Liver (tissue), 8 donors: ENCODE measurements at regions not wholly inside any gene's neighbourhood (a gene's known extent, or its start where the extent isn't known, plus 50 kb on each side); places are given as distances from the start of the nearest gene placed in this dataset.

Experiments used
- DNase-seq: peaks from one replicate; pipeline ENCODE4 v3.0.0-alpha.2; 2017; ENCODE audit warnings: low spot score
- H3K27ac ChIP-seq, 2 donors: one replicate each; pipeline ENCODE4 v1.7.0; 2013; ENCODE audit warnings: inconsistent platforms in 2 of 2, low read length in 2 of 2, control low read depth in 1 of 2, low read depth in 1 of 2, mild to moderate bottlenecking in 1 of 2
- H3K27me3 ChIP-seq, 4 donors: one replicate each; pipeline versions ENCODE4 v1.6.1 to v1.7.0; 2013; ENCODE audit warnings: low read length in 3 of 4, inconsistent platforms in 1 of 4, mild to moderate bottlenecking in 1 of 4, moderate library complexity in 1 of 4; ENCODE audit not compliant: control insufficient read depth in 4 of 4, insufficient read depth in 4 of 4
- H3K36me3 ChIP-seq, 4 donors: one replicate each; pipeline versions ENCODE4 v1.6.1 to v1.7.0; 2013; ENCODE audit warnings: low read length in 3 of 4, mild to moderate bottlenecking in 3 of 4, low read depth in 1 of 4, moderate library complexity in 1 of 4; ENCODE audit not compliant: control insufficient read depth in 4 of 4, insufficient read depth in 3 of 4
- H3K4me1 ChIP-seq, 4 donors: one replicate each; pipeline versions ENCODE4 v1.6.1 to v1.7.0; 2013; ENCODE audit warnings: low read length in 3 of 4, mild to moderate bottlenecking in 3 of 4, moderate library complexity in 1 of 4; ENCODE audit not compliant: control insufficient read depth in 4 of 4, insufficient read depth in 4 of 4
- H3K4me3 ChIP-seq, 3 donors: one replicate each; pipeline versions ENCODE4 v1.6.1 to v1.7.0; 2013; ENCODE audit warnings: low read length in 3 of 3, control low read depth in 1 of 3, low read depth in 1 of 3, mild to moderate bottlenecking in 1 of 3
- H3K9ac ChIP-seq, 2 donors: one replicate each; pipeline ENCODE4 v1.7.0; 2013; ENCODE audit warnings: low read length in 2 of 2, mild to moderate bottlenecking in 2 of 2, moderate library complexity in 2 of 2, control low read depth in 1 of 2, low read depth in 1 of 2
- H3K9me3 ChIP-seq, 4 donors: one replicate each; pipeline versions ENCODE4 v1.6.1 to v1.7.0; 2013; ENCODE audit warnings: low read length in 3 of 4; ENCODE audit not compliant: control insufficient read depth in 4 of 4
- ATF3 ChIP-seq: IDR thresholded peaks from 2 replicates; pipeline ENCODE4 v1.6.1; 2016; ENCODE audit warnings: antibody characterized with exemption
- EGR1 ChIP-seq, 2 donors: IDR thresholded peaks; 2 replicates each; pipeline ENCODE4 v1.6.1; 2016 to 2018; ENCODE audit warnings: antibody characterized with exemption in 2 of 2, low read depth in 2 of 2
- FOXA1 ChIP-seq: IDR thresholded peaks from 2 replicates; pipeline ENCODE4 v1.6.1; 2016; ENCODE audit warnings: antibody characterized with exemption
- FOXA2 ChIP-seq: IDR thresholded peaks from 2 replicates; pipeline ENCODE4 v1.6.1; 2016; ENCODE audit warnings: antibody characterized with exemption
- GABPA ChIP-seq, 2 donors: IDR thresholded peaks in 1 of 2; conservative IDR thresholded peaks in 1 of 2; 2 replicates each; pipeline ENCODE4 v1.6.1; 2016; ENCODE audit warnings: antibody characterized with exemption in 2 of 2, mild to moderate bottlenecking in 1 of 2, moderate library complexity in 1 of 2
- HNF4A ChIP-seq, 2 donors: conservative IDR thresholded peaks; 2 replicates each; pipeline ENCODE4 v1.6.1; 2016; ENCODE audit warnings: antibody characterized with exemption in 2 of 2, mild to moderate bottlenecking in 2 of 2
- HNF4G ChIP-seq: IDR thresholded peaks from 2 replicates; pipeline ENCODE4 v1.6.1; 2016; ENCODE audit warnings: antibody characterized with exemption
- JUND ChIP-seq, 2 donors: IDR thresholded peaks; 2 replicates each; pipeline ENCODE4 v1.6.1; 2016; ENCODE audit warnings: antibody characterized with exemption in 2 of 2
- MAX ChIP-seq: IDR thresholded peaks from 2 replicates; pipeline ENCODE4 v1.6.1; 2016; ENCODE audit warnings: antibody characterized with exemption
- NR2F2 ChIP-seq: IDR thresholded peaks from 2 replicates; pipeline ENCODE4 v1.6.1; 2016; ENCODE audit warnings: antibody characterized with exemption
- RAD21 ChIP-seq, 2 donors: IDR thresholded peaks; 2 replicates each; pipeline ENCODE4 v1.6.1; 2016; ENCODE audit warnings: antibody characterized with exemption in 2 of 2, mild to moderate bottlenecking in 2 of 2
- RXRA ChIP-seq, 2 donors: IDR thresholded peaks; 2 replicates each; pipeline ENCODE4 v1.6.1; 2017 to 2018; ENCODE audit warnings: antibody characterized with exemption in 2 of 2, mild to moderate bottlenecking in 1 of 2
- SP1 ChIP-seq: IDR thresholded peaks from 2 replicates; pipeline ENCODE4 v1.6.1; 2018; ENCODE audit warnings: antibody characterized with exemption, mild to moderate bottlenecking
- TAF1 ChIP-seq: conservative IDR thresholded peaks from 2 replicates; pipeline ENCODE4 v1.6.1; 2016; ENCODE audit warnings: antibody characterized with exemption, mild to moderate bottlenecking
- YY1 ChIP-seq: IDR thresholded peaks from 2 replicates; pipeline ENCODE4 v1.6.1; 2016; ENCODE audit warnings: antibody characterized with exemption, mild to moderate bottlenecking
- ZBTB33 ChIP-seq: IDR thresholded peaks from 2 replicates; pipeline ENCODE4 v1.6.1; 2016; ENCODE audit warnings: antibody characterized with exemption
- WGBS: extraction: QIAGEN DNeasy Blood & Tissue Kit; methylation state at CpG from one replicate; pipeline ENCODE4 v1.1.7; 2013; 5-methylcytosine and 5-hydroxymethylcytosine counted together
- TF ChIP-seq, protein P1 (sequence below): IDR thresholded peaks from 2 replicates; pipeline ENCODE4 v1.6.1; 2016; ENCODE audit warnings: antibody characterized with exemption, mild to moderate bottlenecking
- TF ChIP-seq, protein P2 (sequence below): fragments of 150-350 bp; IDR thresholded peaks from 2 replicates; pipeline ENCODE4 v1.5.1; 2017; ENCODE audit warnings: improper control_type of control experiment, low read depth, low read length; ENCODE audit not compliant: missing input control
- donor health status: healthy.
- donor health status: healthy.
- donor health status: healthy.
- donor health status: healthy.
- donor health status: healthy.

DNA sequence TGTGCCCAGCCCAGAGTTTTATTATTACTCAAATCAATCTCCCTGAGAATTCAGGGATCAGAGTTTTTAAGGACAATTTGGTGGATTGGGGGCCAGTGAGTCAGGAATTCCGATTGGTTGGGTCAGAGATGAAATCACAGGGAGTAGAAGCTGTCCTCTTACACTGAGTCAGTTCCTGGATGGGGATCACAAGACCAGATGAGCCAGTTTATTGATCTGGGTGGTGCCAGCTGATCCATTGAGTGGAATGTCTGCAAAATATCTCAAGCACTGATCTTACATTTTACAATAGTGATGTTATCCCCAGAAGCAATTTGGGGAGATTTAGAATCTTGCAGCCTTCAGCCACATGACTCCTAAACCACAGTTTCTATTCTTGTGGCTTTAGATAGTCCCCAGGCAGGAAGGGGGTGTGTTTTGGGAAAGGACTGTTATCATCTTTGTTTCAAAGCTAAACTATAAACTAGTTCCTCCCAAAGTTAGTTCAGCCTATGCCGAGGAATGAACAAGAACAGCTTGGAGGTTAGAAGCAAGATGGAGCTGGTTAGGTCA lies 89.1 kb upstream of the CNOT2 start:
- Histone ChIP-seq H3K27me3 (no peaks in the 10 kb centered on the region), H3K4me3 (no peak overlapping the region), H3K27ac (no peak overlapping the region), H3K36me3 (no peaks in the 10 kb centered on the region), H3K4me1 (no peaks in the 10 kb centered on the region), H3K9ac (no peak overlapping the region), H3K9me3 (peaks cover 0 to 19% (median 1%) of the 10 kb centered on the region in 4 donors)
- TF ChIP-seq ZBTB33: no peak
- no peak for TF ChIP-seq EGR1 (IDR thresholded peaks at IDR 0.05; ENCODE audit: low read depth in 2 of 2)
- no peak for TF ChIP-seq TAF1
- TF ChIP-seq, protein P1, sequence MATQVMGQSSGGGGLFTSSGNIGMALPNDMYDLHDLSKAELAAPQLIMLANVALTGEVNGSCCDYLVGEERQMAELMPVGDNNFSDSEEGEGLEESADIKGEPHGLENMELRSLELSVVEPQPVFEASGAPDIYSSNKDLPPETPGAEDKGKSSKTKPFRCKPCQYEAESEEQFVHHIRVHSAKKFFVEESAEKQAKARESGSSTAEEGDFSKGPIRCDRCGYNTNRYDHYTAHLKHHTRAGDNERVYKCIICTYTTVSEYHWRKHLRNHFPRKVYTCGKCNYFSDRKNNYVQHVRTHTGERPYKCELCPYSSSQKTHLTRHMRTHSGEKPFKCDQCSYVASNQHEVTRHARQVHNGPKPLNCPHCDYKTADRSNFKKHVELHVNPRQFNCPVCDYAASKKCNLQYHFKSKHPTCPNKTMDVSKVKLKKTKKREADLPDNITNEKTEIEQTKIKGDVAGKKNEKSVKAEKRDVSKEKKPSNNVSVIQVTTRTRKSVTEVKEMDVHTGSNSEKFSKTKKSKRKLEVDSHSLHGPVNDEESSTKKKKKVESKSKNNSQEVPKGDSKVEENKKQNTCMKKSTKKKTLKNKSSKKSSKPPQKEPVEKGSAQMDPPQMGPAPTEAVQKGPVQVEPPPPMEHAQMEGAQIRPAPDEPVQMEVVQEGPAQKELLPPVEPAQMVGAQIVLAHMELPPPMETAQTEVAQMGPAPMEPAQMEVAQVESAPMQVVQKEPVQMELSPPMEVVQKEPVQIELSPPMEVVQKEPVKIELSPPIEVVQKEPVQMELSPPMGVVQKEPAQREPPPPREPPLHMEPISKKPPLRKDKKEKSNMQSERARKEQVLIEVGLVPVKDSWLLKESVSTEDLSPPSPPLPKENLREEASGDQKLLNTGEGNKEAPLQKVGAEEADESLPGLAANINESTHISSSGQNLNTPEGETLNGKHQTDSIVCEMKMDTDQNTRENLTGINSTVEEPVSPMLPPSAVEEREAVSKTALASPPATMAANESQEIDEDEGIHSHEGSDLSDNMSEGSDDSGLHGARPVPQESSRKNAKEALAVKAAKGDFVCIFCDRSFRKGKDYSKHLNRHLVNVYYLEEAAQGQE: no peak
- TF ChIP-seq JUND (IDR thresholded peaks at IDR 0.05): no peak
- TF ChIP-seq RXRA (IDR thresholded peaks at IDR 0.05): no peak
- WGBS: 75% methylated on average over 2 of the region's 2 CpGs
- DNase-seq: no peak

DNA sequence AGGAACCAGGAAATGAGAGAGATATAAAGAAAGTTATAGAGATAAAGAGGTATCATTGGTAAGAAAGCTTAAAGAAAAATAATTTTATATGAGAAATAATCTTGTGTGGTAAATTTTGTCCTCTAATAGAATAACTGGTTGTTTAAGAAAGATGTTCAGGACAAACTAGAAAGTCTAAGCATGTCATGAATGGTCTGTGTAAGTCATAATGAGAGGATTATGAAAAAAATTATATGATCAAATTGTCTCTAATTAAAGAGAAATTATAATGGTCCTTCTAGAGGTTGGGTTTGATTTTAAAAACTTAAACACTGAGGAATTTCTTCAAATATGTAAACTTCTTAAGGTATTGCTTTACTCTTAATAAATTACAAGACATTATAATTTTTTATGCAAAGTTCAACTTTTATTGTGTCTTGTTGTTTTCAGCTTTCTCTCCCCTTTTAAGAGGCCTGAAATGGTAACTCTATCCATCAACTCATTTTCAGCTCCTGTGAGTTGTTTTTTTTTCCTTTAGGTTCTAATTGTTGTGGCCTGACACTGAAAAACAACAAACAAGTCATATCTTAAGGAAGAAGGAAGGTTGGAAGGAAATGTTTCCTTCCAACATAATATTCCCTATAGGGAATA lies 88.2 kb upstream of the CNOT2 start:
- no peaks in the 10 kb centered on the region for H3K27me3 ChIP-seq
- H3K27ac ChIP-seq: no peak overlapping the region
- no peak for DNase-seq
- peaks cover 0 to 19% (median 1%) of the 10 kb centered on the region in 4 donors for H3K9me3 ChIP-seq
- no peak overlapping the region for H3K9ac ChIP-seq
- H3K4me1 ChIP-seq: no peaks in the 10 kb centered on the region
- TF ChIP-seq JUND (IDR thresholded peaks at IDR 0.05): no peak
- TF ChIP-seq, protein P2, sequence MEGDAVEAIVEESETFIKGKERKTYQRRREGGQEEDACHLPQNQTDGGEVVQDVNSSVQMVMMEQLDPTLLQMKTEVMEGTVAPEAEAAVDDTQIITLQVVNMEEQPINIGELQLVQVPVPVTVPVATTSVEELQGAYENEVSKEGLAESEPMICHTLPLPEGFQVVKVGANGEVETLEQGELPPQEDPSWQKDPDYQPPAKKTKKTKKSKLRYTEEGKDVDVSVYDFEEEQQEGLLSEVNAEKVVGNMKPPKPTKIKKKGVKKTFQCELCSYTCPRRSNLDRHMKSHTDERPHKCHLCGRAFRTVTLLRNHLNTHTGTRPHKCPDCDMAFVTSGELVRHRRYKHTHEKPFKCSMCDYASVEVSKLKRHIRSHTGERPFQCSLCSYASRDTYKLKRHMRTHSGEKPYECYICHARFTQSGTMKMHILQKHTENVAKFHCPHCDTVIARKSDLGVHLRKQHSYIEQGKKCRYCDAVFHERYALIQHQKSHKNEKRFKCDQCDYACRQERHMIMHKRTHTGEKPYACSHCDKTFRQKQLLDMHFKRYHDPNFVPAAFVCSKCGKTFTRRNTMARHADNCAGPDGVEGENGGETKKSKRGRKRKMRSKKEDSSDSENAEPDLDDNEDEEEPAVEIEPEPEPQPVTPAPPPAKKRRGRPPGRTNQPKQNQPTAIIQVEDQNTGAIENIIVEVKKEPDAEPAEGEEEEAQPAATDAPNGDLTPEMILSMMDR: no peak
- TF ChIP-seq RAD21 (IDR thresholded peaks at IDR 0.05): no peak
- TF ChIP-seq MAX: no peak
- no peak for TF ChIP-seq NR2F2
- TF ChIP-seq FOXA2: no peak
- TF ChIP-seq HNF4A (conservative IDR thresholded peaks at IDR 0.05): no peak
- no peak for TF ChIP-seq TAF1
- TF ChIP-seq FOXA1: no peak
- no peak for TF ChIP-seq HNF4G
- no peak for TF ChIP-seq SP1
- TF ChIP-seq, protein P1: no peak
- no peak for TF ChIP-seq ATF3
- no peak for TF ChIP-seq GABPA (IDR thresholded peaks at IDR 0.05 in 1 of 2, conservative IDR thresholded peaks at IDR 0.05 in 1 of 2)
- TF ChIP-seq RXRA (IDR thresholded peaks at IDR 0.05): no peak
- no peak for TF ChIP-seq YY1
- no peak for TF ChIP-seq EGR1 (IDR thresholded peaks at IDR 0.05; ENCODE audit: low read depth in 2 of 2)
- no peak for TF ChIP-seq ZBTB33
- no peak overlapping the region for H3K4me3 ChIP-seq
- no peaks in the 10 kb centered on the region for H3K36me3 ChIP-seq
